HG03520 (cell line): ENCODE measurements at regions not wholly inside any gene's neighbourhood (a gene's known extent, or its start where the extent isn't known, plus 50 kb on each side); places are given as distances from the start of the nearest gene placed in this dataset.
"Not testable (repeated sequence)": the region's sequence is repeated elsewhere in the genome, so short reads cannot be mapped to it uniquely, and the experiment has no call there.

Experiments
- ATAC-seq: cut with Tn5 transposase; IDR thresholded peaks from one replicate; pipeline ENCODE4 v1.9.1; 2021; ENCODE audit warnings: mild to moderate bottlenecking, moderate library complexity; ENCODE audit not compliant: unreplicated experiment

DNA sequence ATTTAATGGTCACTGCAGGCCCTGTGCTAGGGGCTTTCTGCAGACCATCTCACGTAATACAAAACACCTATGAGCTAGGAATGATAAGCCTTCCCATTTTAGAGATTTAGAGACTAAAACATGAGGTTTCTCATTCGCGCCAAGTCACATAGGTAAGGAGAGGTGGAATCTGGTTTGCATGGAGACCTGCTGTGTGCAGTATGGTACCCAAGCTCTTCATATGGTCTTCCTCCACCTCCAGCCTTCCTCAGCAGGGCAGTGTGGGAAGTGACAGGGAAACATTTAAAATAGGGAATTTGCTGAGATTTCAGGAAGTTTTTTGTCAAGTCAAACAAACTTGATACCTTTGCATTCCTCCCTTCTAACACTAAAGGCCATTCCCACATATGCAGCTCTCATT is 337.6 kb downstream of the IL20RB start:
- ATAC-seq, result no peak

DNA sequence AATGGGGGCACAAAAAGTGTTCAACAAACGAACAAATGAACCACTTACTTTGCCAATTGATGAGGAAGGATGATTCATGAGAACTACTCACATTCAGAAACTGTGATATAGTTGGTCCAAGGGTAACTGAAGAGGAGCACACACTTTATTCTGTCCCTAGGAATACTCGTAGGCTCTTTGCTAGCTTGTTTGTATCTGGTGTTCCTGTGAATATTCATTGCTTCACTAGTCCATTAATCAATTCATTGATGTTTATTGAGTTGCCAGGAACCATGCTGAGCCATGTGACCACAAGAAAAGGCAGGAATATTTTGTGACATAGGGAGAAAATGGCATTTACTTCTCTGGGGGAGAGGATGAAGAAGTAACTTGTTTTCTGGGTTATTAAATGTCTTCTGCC is 338.3 kb downstream of the IL20RB start:
- no peak for ATAC-seq

DNA sequence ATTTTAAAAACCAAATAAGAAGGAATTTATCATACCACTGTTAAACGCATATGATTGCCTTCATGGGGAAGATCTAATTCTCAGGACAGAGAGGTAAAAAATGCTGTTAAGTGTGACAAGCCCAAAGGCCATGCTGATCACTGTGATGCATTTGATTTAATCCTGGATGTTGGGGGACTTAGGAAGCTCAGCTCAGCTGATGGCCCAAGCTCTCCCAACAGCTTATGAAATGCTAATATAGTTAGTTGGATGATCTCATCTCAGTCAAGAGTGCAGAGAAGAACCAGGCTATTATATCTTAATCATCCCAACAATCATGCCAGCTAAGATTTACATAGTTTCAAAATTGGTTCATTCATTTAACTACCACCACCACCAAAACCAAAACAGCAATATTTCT is 340.0 kb downstream of the IL20RB start:
- ATAC-seq, result no peak

DNA sequence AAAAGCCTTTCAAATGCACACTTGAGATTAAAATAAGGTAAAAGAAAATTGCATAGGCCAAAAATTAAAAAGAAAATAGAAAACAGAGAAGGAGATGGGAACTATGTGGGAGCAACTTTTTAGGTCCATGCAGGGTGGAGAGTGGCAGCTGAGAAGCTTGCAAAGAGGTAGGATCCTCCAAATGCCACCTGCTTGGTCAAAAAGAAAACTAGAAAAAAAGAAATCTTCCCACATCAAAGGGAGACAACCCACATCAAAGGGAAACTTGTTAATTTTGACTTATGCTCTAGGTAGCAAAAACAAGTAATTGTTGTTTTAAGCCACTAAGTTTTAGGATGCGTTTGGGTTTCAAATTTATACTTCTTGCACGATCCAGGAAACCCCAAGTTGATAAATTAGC is 342.9 kb downstream of the IL20RB start:
- no peak for ATAC-seq

DNA sequence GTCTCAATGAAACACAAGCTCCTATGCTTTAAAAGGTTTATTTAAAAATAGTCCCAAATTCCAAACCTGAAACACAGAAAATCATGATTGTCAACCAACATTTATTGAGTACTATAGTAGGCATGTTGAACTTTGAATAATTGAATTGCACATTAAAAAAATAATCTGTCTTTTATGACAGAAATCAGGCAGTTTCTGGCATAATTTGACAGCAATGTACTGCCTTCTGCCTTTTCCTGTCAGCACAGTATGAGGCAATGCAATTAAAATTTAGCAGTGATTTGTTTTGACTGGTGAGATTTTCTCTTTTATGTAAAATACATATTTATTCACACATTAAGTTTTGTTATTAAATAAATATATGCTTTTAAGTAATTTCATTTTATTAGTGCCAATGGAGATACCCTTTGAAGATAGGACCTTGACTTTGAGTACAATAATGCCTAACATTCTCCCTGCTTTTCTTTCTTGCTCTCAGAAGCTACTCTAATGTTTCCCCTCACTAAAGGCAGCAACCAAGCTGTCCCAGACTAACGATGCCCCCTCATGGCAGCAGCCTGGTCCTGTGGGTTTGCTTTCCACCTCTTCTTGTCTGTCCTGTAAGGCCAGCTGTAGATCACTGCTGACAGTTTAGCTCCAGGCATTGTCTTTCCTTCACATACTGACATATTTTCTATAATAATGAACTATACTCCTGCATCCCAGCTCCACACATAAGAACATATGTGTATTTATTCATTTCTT is 346.7 kb downstream of the IL20RB start:
- ATAC-seq, result no peak

DNA sequence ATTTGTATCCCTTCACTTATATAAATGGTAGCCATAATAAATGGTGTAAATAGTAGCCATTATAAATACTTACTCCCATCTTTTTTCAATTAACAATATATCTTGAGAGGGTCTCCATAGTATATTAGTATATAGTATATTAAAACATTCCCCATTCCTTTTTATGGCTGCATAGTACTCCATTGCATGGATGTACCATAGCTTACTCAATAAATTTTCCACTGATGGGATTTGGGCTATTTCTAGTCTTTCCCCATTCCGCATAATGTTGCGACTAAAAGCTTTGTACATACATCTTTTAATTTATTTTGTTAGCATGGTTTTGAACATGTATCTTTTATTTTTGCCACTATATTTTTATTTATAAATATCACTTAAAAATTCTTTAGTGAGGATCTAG is 366.3 kb downstream of the IL20RB start:
- no peak for ATAC-seq

DNA sequence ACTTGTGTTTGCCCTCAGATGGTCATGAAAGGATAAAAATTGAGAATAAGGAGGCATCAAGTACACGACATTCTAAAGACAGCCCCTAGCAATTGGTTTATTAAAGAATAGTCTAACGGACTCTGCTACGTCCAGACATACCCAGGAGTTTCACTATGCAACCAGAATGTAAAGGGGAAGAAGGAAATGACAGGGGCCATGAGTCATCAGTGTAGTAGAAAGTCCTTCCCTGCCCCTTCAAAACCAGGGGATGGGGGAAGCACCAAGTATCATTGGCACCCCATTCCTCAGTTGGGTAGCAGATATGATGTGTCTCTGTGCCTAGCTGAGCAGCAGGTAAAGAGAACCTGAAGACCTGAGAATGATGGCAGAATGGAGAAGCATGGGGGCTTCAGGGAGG is 367.4 kb downstream of the IL20RB start:
- ATAC-seq, result peak; percentile 69

DNA sequence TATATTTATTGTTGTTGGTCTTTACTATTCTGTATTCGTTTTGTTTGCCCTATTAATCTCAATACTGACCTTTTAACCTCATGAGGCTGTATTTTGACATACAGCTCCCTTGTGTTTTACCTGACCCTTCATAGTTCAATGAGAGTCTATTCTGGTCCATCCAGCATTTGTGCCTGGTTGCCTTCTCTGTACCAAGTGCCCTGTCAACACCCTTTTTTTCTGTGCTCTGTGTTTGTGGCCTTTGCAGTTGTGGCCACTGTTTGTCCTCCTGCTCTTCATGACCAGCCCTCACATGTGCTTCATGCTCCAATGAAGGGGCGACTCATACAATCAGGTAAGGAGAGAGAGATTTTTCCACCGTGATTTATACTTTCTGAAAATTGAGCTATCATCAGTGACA is 368.2 kb downstream of the IL20RB start:
- ATAC-seq, result no peak

DNA sequence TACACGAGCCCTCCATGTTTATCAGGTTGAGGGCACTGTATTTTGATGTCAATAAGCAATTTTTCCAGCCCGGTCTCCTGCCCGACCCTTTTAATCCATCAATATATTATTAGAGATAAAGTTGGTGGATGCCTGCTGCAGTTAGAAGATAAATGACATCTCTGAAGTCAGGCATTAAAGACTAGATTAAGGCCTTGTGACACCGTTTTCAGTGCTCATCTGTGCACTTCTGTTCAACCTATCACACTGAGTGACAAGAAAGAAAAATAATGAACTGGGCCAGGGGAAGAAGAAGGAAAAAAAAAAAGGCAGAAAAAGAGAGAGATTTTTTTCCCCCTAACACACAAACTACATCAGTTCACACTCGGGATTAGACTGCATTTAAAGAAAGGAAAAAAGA is 371.8 kb downstream of the IL20RB start:
- no peak for ATAC-seq

DNA sequence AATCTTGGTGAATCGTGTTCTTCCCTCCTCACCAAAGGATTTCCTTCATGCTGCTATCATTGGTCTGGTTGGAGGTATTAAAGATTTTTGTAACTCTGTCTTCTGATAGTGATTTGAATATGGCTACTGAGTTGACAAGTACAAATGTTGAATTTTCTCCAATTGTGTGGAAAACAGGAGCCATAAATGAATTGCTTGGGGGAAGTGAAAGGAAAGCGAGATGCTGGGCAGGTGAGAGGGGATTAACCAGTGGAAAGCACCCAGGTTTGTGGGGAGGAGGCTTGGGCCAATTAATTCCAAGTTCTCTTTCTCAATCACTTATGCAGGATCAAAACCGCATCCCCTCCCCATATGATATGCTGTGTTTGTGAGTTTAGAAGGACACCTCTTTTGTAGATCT is 372.5 kb downstream of the IL20RB start:
- ATAC-seq, result no peak

DNA sequence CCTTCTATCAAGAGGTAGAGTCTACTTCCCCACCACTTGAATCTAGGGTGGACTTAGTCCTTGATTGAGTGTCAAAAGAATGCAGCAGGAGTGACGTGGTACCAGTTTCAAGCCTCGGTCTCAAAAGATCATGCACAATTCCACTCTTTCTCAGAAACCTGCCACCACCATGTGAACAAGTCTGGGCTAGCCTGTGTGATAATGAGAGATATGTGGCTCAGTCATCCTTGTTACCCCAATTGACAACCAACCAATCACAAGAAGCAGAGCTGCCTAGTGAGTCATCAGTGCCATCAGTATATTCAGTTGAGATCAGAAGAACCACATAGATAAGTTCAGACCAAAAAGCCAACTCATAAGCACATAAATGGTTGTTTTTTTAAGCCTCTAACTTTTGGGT is 374.5 kb downstream of the IL20RB start:
- peak; percentile 60 for ATAC-seq

DNA sequence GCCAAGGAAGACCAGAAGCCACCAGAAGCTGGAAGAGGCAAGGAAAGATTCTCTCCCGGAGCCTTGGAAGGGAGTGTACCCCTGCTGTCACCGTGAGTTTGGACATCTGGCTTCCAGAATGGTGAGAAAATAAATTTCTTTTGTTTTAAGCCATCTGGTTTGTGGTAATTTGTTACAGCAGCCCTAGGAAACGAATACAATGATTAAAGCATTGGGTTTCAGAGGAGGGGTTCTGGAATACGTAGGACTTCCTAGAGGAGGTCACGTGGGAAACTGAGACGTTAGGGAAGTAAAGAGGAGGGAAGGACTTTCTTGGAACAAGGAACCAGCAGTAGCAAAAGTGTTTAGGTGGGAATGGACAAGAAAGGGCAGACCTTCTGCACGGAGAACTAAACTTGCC is 377.7 kb downstream of the IL20RB start:
- no peak for ATAC-seq

DNA sequence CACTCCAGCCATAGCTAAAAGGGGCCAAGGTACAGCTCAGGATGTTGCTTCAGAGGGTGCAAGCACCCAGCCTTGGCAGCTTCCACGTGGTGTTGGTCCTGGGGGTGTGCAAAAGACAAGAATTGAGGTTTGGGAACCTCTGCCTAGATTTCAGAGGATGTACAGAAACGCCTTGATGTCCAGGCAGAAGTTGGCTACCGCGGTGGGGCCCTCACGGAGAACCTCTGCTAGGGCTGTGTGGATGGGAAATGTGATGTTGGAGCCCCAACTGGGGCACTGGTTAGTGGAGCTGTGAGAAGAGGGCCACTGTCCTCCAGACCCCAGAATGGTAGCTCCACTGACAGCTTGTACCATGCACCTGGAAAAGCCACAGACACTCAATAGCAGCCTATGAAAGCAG is 380.6 kb downstream of the IL20RB start:
- not testable (repeated sequence) for ATAC-seq

DNA sequence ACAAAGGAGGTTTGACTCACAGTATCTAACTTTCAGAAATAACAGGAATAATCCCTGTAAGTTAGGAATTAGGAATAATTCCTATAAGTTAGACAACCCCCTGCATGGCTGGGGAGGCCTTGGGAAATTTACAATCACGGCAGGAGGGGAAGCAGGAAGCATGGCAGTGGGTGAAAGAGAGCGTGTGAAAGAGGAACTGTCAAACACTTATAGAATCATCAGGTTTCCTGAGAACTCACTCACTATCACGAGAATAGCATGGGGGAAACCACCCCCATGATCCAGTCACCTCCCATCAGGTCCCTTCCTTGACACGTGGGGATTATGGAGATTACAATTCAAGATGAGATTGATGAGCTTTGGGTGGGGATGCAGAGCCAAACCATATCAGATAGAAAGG is 385.5 kb downstream of the IL20RB start:
- ATAC-seq, result no peak

DNA sequence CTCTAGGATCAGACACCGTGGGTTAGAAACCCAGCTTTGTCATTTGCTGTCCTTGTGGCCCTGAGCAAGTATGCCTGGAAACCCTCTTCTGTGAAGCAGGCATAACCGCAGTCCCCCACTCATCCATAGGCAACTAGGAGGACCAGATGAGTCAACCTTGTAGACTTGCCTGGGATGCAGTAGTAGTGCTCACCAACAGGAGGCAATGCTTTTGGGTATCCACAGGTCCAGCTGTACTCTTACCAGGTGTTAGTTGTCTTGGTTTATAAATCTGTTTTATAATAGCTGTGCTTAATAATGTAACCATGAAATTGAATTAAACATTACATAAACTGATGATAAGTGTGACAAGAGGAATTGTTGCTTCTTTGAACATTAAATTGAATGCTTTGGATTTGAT is 389.3 kb downstream of the IL20RB start:
- no peak for ATAC-seq

DNA sequence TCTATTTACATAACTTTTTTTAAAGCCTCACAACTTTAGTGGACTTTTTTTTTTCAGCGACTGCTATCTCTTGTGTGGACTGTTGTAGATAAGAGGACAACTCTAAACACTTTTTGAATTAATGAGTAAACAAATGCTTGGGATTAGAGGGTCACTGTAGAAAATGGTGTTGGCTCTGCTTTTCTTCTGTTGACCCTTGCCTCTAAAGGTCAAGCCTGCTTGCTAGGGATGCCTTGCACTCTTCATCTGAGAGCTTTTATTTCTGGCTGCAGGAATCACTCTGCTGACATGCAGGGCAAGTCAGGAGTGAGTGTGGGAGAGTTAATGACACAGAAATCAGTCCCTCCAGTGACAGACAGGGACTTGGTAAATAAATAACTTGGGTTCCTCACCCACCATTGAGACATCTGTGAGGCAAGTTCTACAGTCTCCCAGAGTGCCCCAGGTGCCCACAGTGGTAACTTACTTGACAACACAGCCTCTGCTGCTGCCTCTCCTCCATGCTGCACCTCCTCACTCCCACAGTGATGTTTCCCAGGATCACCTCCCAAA is 390.1 kb downstream of the IL20RB start:
- ATAC-seq, result no peak

DNA sequence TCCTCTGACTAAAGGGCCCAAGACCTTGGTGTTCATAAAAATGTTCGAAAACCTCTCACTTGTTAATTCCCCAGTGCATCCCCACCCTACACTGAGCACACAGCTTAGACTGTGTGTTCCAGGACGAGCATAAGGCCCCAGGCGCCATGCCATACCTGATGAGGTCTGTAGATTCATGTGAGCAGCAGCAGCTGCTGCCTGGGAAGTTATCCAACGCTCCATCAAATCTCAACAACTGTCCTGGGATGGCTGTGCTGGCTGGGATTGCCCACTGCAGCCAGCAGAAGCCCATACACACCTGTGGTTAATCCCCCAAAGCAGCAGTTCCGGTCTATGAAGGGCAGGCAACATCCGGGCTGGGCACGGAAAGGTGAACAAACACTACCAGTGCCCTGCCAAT is 391.2 kb downstream of the IL20RB start:
- no peak for ATAC-seq

DNA sequence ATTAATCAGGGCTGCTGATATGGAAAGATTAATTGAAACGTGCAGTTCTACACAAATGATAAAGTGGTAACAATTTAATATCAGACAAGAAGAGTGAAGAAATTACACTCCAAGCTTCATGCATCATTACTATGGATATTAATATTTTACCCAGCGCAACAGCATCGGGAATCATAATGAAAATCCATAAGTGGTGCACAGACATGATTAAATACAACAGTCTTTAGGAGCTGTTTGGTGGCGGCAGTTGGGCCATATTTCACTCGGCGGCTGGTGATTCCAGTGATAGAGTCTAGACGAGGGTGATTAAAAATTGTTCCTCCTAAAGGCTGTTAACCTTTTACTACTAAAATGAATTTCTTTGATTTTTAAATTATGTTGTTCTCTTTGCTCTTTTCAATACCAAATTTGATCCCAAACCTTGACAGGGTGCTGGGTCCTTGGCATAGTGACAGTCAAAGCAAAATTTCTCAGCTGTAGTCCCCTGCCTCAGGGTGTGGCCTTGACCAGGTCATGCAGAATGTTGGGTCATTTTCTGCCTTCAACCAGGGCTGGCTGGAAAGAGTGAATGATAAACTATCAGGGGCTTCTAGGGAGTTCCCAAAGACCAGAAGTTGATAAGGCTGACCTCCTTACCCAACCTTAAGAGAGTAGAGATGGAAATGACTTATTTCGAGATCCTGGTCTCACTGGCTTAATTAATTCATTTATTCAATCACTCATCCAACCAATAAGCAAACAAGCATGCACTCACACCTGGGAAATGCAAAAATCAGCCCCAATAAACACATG is 392.0 kb downstream of the IL20RB start:
- no peak for ATAC-seq

DNA sequence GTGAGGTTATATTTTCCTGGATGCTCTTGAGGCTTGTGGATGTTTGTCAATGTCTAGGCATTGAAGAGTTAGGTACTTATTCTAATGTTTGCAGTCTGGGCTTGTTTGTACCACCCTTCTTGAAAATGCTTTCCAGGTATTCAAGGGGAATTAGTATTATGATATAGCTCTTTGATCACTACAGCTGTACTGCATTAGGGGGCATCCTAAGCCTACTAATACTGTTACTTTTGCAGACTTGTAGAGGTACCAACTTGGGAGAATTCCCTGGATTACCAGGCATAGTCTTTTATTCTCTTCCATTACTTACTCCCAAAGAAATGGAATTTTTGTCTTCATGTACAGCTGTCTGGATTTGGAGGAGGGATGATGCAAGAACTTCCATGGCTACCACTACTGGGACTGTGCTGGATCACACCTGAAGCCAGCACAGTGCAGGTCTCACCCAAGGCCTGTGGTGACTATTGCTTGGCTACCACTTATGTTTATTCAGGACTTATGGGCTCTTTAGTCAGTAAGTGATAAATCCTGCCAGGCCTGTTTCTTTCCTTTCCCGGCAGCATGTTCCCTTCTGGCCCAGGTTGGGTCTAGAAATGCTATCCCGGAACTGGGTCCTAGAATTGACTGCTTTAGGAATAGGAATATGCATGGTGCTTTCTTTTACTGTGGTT is 402.9 kb downstream of the IL20RB start:
- ATAC-seq, result no peak

DNA sequence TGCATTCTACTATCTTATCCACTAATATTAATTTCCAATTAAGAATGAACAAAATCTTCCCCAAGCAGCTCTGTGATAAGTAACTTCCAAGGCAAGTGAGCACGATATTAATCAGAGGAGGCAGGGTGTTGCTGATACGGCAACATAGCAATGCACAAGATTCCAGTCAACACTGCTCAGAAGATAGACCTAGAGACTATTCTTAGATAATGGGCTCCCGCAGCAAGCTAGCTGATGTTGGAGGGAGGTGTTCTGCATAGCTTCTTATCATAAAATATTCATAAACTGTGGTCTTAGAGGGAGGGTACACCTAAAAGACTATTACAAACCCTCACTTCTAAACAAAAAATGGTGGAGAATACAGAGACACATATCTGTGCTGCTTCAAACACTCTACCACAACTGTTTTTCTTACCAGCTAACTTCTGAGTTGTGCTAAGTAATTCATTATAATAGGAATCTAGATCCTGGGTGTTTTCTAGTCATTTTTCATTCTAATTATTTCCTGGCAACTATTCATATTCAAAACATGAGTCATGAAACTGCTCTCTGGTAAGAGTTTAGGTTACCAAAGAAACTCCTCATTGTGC is 382.0 kb upstream of the SOX14 start:
- ATAC-seq, result no peak

DNA sequence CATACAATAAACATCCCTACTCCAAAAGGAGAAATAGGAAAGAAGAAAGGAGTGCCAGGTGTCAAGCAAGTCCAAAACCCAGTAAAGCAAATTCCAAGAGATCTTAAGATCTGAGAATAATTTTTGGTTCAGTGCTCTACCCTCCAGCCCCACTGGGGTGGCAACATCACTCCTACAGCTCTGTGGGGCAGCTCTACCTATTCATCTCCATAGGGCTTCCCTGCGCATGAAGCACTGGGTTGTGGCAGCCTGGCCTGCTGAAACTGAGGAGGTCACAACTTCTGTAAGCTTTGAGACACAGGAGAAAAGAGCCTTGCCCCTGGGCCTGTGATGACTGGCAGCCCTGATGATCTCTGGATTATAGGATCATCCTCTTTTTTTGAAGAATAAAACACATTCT is 378.2 kb upstream of the SOX14 start:
- no peak for ATAC-seq
